B cell (primary cell): ENCODE measurements at regions not wholly inside any gene's neighbourhood (a gene's known extent, or its start where the extent isn't known, plus 50 kb on each side); places are given as distances from the start of the nearest gene placed in this dataset.

Source experiments
- ATAC-seq: fragments of 200-7000 bp; cut with Tn5 transposase; one replicate; pipeline ENCODE4 v1.10.0; 2021; ENCODE audit warnings: low read depth, mild to moderate bottlenecking, moderate number of reproducible peaks, moderate library complexity
- CTCF ChIA-PET: fragments of 350-600 bp; sonication (Branson Sonifier 250); formaldehyde crosslinking; loops from one replicate; lab custom pipeline; 2021; ENCODE audit warnings: antibody characterized with exemption, inconsistent platforms; lab: Charles Lee
- POLR2A ChIA-PET: fragments of 350-600 bp; sonication (Branson Sonifier 250); formaldehyde crosslinking; loops from one replicate; lab custom pipeline; 2021; ENCODE audit warnings: antibody characterized with exemption; lab: Charles Lee
- DNase-seq: peaks from one replicate; pipeline ENCODE4 v3.0.0; 2013
- H2AFZ ChIP-seq: 2 replicates; pipeline ENCODE4 v1.6.1; 2012; ENCODE audit warnings: mild to moderate bottlenecking, low read depth, low read length; ENCODE audit not compliant: insufficient read depth, poor library complexity, severe bottlenecking
- H3K27ac ChIP-seq, 2 donors: 1 replicate in 1 of 2; 2 replicates in 1 of 2; pipeline ENCODE4 v1.5.1; 2012 to 2013; ENCODE audit warnings: low read length in 2 of 2, mild to moderate bottlenecking in 2 of 2, moderate library complexity in 1 of 2
- H3K27me3 ChIP-seq, 4 experiments: fragments of 200-600 bp in 1 of 4; sonication (generic) in 1 of 4; replicated peaks in 1 of 4; 1 replicate in 2 of 4; 2 replicates in 2 of 4; pipeline versions ENCODE4 v1.6.1 to v1.7.0; 2013 to 2016; ENCODE audit warnings: low read length in 3 of 4, mild to moderate bottlenecking in 2 of 4, mixed read lengths in 1 of 4, moderate library complexity in 1 of 4; ENCODE audit not compliant: insufficient read depth in 4 of 4, control insufficient read depth in 3 of 4; ENCODE audit errors: control extremely low read depth in 1 of 4
- H3K36me3 ChIP-seq, 2 experiments: replicated peaks in 1 of 2; 1 replicate in 1 of 2; 2 replicates in 1 of 2; pipeline versions ENCODE4 v1.6.1 to v1.7.1; 2013; ENCODE audit warnings: low read length in 1 of 2; ENCODE audit not compliant: insufficient read depth in 2 of 2, control insufficient read depth in 1 of 2; ENCODE audit errors: control extremely low read depth in 1 of 2, extremely low read depth in 1 of 2
- H3K4me1 ChIP-seq, 2 donors: fragments of 200-600 bp in 1 of 2; sonication (generic) in 1 of 2; 1 replicate in 1 of 2; 2 replicates in 1 of 2; pipeline versions ENCODE4 v1.5.1 to v1.6.1; 2013 to 2017; ENCODE audit warnings: low read length in 2 of 2; ENCODE audit not compliant: control insufficient read depth in 2 of 2, insufficient read depth in 2 of 2
- H3K4me2 ChIP-seq: replicated peaks from 2 replicates; pipeline ENCODE3; 2012; ENCODE audit warnings: mild to moderate bottlenecking, low read depth, low read length; ENCODE audit not compliant: poor library complexity, severe bottlenecking
- H3K4me3 ChIP-seq, 5 experiments: fragments of 200-600 bp in 1 of 5; sonication (generic) in 1 of 5; 1 replicate in 3 of 5; 2 replicates in 2 of 5; pipeline versions ENCODE4 v1.5.1 to v1.7.0; 2011 to 2016; ENCODE audit warnings: low read length in 4 of 5, mild to moderate bottlenecking in 4 of 5, low read depth in 2 of 5, control low read depth in 1 of 5, moderate library complexity in 1 of 5; ENCODE audit not compliant: insufficient read depth in 1 of 5; ENCODE audit errors: control extremely low read depth in 1 of 5, extremely low read depth in 1 of 5
- H3K79me2 ChIP-seq: fragments of 200-600 bp; sonication (generic); one replicate; pipeline ENCODE4 v1.6.0; 2016; ENCODE audit warnings: low read length; ENCODE audit not compliant: control insufficient read depth, insufficient read depth
- H3K9ac ChIP-seq: fragments of 200-600 bp; sonication (generic); 2 replicates; pipeline ENCODE4 v1.6.1; 2017; ENCODE audit warnings: mild to moderate bottlenecking, low read length, moderate library complexity
- H3K9me3 ChIP-seq, 3 donors: one replicate each; pipeline versions ENCODE4 v1.6.1 to v1.7.1; 2013; ENCODE audit warnings: low read length in 2 of 3; ENCODE audit not compliant: control insufficient read depth in 2 of 3, insufficient read depth in 1 of 3; ENCODE audit errors: control extremely low read depth in 1 of 3
- H4K20me1 ChIP-seq: 2 replicates; pipeline ENCODE4 v1.6.0; 2012; ENCODE audit warnings: mild to moderate bottlenecking, low read length; ENCODE audit not compliant: insufficient read depth, control insufficient read depth, poor library complexity, severe bottlenecking
- H3K27ac Mint-ChIP-seq: one replicate; pipeline ENCODE4 v1.8.0; 2021; ENCODE audit warnings: mixed read lengths
- H3K27me3 Mint-ChIP-seq: one replicate; pipeline ENCODE4 v1.8.0; 2021; ENCODE audit warnings: mixed read lengths
- H3K4me1 Mint-ChIP-seq: one replicate; pipeline ENCODE4 v1.8.0; 2021; ENCODE audit warnings: mixed read lengths
- H3K4me3 Mint-ChIP-seq: one replicate; pipeline ENCODE4 v1.8.0; 2021; ENCODE audit warnings: mixed read lengths
- H3K9me3 Mint-ChIP-seq: one replicate; pipeline ENCODE4 v1.8.0; 2022; ENCODE audit warnings: mixed read lengths; ENCODE audit not compliant: insufficient read depth
- EZH2 ChIP-seq: IDR thresholded peaks from 2 replicates; pipeline ENCODE4 v1.6.1; 2012; ENCODE audit warnings: borderline replicate concordance, low read depth, mild to moderate bottlenecking, moderate library complexity, low read length; ENCODE audit not compliant: insufficient read depth, poor library complexity, severe bottlenecking
- WGBS: methylation state at CpG from one replicate; pipeline ENCODE4 v1.1.5; 2013; ENCODE audit warnings: missing lambda C conversion rate; ENCODE audit not compliant: insufficient coverage; 5-methylcytosine and 5-hydroxymethylcytosine counted together
- intact Hi-C: fragments of 100-400 bp; cut with micrococcal nuclease; formaldehyde crosslinking; loops from one replicate; pipeline ENCODE4 v1.10.0; 2022
- TF ChIP-seq, protein P1 (sequence below): fragments of 200-600 bp; IDR thresholded peaks from one replicate; pipeline ENCODE4 v1.8.0; 2022; ENCODE audit warnings: antibody characterized with exemption, mild to moderate bottlenecking

GRCh38 chr12:75742961-75743360 is 231.6 kb upstream of the KRR1 start:
- Histone ChIP-seq H2AFZ (no peak overlapping the region), H4K20me1 (no peaks in the 10 kb centered on the region), H3K27ac (no peak overlapping the region), H3K4me1 (no peaks in the 10 kb centered on the region), H3K79me2 (no peaks in the 10 kb centered on the region), H3K9ac (no peak overlapping the region), H3K4me2 (no peak overlapping the region), H3K36me3 (no peaks in the 10 kb centered on the region), H3K27me3 (peaks cover 0 to 3% (median 0%) of the 10 kb centered on the region in 4 experiments), H3K4me3 (no peak overlapping the region), H3K9me3 (no peaks in the 10 kb centered on the region)
- ATAC-seq (no peak), DNase-seq (no peak)
- H3K4me3 Mint-ChIP-seq = no peak overlapping the region
- no peak for TF ChIP-seq EZH2
- TF ChIP-seq, protein P1, sequence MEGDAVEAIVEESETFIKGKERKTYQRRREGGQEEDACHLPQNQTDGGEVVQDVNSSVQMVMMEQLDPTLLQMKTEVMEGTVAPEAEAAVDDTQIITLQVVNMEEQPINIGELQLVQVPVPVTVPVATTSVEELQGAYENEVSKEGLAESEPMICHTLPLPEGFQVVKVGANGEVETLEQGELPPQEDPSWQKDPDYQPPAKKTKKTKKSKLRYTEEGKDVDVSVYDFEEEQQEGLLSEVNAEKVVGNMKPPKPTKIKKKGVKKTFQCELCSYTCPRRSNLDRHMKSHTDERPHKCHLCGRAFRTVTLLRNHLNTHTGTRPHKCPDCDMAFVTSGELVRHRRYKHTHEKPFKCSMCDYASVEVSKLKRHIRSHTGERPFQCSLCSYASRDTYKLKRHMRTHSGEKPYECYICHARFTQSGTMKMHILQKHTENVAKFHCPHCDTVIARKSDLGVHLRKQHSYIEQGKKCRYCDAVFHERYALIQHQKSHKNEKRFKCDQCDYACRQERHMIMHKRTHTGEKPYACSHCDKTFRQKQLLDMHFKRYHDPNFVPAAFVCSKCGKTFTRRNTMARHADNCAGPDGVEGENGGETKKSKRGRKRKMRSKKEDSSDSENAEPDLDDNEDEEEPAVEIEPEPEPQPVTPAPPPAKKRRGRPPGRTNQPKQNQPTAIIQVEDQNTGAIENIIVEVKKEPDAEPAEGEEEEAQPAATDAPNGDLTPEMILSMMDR = no peak
- intact Hi-C loops = no loop called here
- ChIA-PET CTCF (no interaction called here), POLR2A (no interaction called here)
- peaks cover 17% of the 10 kb centered on the region for H3K27me3 Mint-ChIP-seq
- no peaks in the 10 kb centered on the region for H3K4me1 Mint-ChIP-seq
- H3K9me3 Mint-ChIP-seq = no peaks in the 10 kb centered on the region
- 100% methylated on average over 1 of the region's 1 CpG for WGBS
- no peak overlapping the region for H3K27ac Mint-ChIP-seq

DNA sequence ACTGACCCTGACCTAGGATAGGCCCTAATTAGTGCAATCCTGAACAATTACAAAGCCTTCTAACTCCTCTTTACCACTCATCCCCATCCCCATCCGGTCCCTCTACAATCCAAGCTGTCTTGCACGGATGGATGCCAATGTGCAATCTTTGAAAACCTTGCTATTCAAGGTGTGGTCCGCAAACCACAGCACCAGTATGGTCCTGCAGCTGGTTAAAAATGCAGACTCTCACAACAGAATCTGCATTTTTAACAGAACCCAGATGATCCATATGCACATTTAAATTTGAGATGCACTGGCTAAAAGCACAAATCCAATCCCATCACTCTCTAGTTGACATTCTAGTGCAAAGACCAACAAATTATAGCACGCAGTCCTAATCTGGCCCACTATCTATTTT is 230.6 kb upstream of the KRR1 start:
- no peak for ATAC-seq
- H3K9me3 ChIP-seq = no peaks in the 10 kb centered on the region
- no peaks in the 10 kb centered on the region for H3K4me1 ChIP-seq
- CTCF ChIA-PET = no interaction called here
- H4K20me1 ChIP-seq = no peaks in the 10 kb centered on the region
- H3K27ac Mint-ChIP-seq = no peak overlapping the region
- no peak overlapping the region for H2AFZ ChIP-seq
- H3K79me2 ChIP-seq = no peaks in the 10 kb centered on the region
- no peak for TF ChIP-seq EZH2
- TF ChIP-seq, protein P1 = no peak
- H3K27me3 Mint-ChIP-seq = peaks cover 20% of the 10 kb centered on the region
- WGBS = 93% methylated on average over 3 of the region's 4 CpGs
- no peak overlapping the region for H3K4me3 Mint-ChIP-seq
- no peaks in the 10 kb centered on the region for H3K4me1 Mint-ChIP-seq
- H3K4me2 ChIP-seq = no peak overlapping the region
- intact Hi-C loops = no loop called here
- POLR2A ChIA-PET = no interaction called here
- H3K36me3 ChIP-seq = no peaks in the 10 kb centered on the region
- H3K9ac ChIP-seq = no peak overlapping the region
- no peaks in the 10 kb centered on the region for H3K9me3 Mint-ChIP-seq
- H3K27ac ChIP-seq = no peak overlapping the region
- peaks cover 0 to 3% (median 0%) of the 10 kb centered on the region in 4 experiments for H3K27me3 ChIP-seq
- no peak for DNase-seq
- no peak overlapping the region for H3K4me3 ChIP-seq
